ENCODE measurements at regions not wholly inside any gene's neighbourhood (a gene's known extent, or its start where the extent isn't known, plus 50 kb on each side); places are given as distances from the start of the nearest gene placed in this dataset.

GRCh38 chr1:228984107-228984506 is 248.8 kb downstream of the RHOU start:
- peaks cover under 1% of the 10 kb centered on the region for H3K27me3 ChIP-seq (ENCODE audit: control insufficient read depth, insufficient read depth, low read length)
- Mint-ChIP-seq H3K4me3 (no peak overlapping the region), H3K9me3 (no peaks in the 10 kb centered on the region), H3K36me3 (no peaks in the 10 kb centered on the region), H3K27me3 (ENCODE audit: low read depth in 2 of 2) (no peaks in the 10 kb centered on the region), H3K4me1 (peaks cover 0 to 3% of the 10 kb centered on the region in 2 donors), H3K27ac (no peak overlapping the region)
- 100% methylated on average over 1 of the region's 1 CpG for WGBS (ENCODE audit: insufficient coverage)
- no peaks in the 10 kb centered on the region for H3K36me3 ChIP-seq (ENCODE audit: control insufficient read depth, insufficient read depth, low read length)
- H3K4me3 ChIP-seq (ENCODE audit: low read length), result no peak overlapping the region
- H3K4me1 ChIP-seq (ENCODE audit: control insufficient read depth, insufficient read depth, low read length), result peaks cover 9% of the 10 kb centered on the region
- no peak for ATAC-seq
- no peak for TF ChIP-seq CTCF (IDR thresholded peaks at IDR 0.05)
- intact Hi-C loops (cut with micrococcal nuclease), result no loop called here
- no peaks in the 10 kb centered on the region for H3K9me3 ChIP-seq (ENCODE audit: control insufficient read depth, insufficient read depth, low read length)
- DNase-seq, result no peak
- no peak overlapping the region for H3K27ac ChIP-seq (ENCODE audit: low read length)

GRCh38 chr1:228984646-228985631 is 249.7 kb downstream of the RHOU start:
- H3K36me3 ChIP-seq (ENCODE audit: control insufficient read depth, insufficient read depth, low read length), result no peaks in the 10 kb centered on the region
- Mint-ChIP-seq H3K27ac (no peak overlapping the region), H3K4me3 (no peak overlapping the region), H3K9me3 (no peaks in the 10 kb centered on the region), H3K27me3 (ENCODE audit: low read depth in 2 of 2) (no peaks in the 10 kb centered on the region), H3K4me1 (peaks cover 2 to 12% of the 10 kb centered on the region in 2 donors), H3K36me3 (no peaks in the 10 kb centered on the region)
- H3K27me3 ChIP-seq (ENCODE audit: control insufficient read depth, insufficient read depth, low read length), result no peaks in the 10 kb centered on the region
- intact Hi-C loops (cut with micrococcal nuclease), result no loop called here
- H3K9me3 ChIP-seq (ENCODE audit: control insufficient read depth, insufficient read depth, low read length), result no peaks in the 10 kb centered on the region
- no peak overlapping the region for H3K4me3 ChIP-seq (ENCODE audit: low read length)
- no peak for ATAC-seq
- no peak for DNase-seq
- peaks cover 14% of the 10 kb centered on the region for H3K4me1 ChIP-seq (ENCODE audit: control insufficient read depth, insufficient read depth, low read length)
- WGBS (ENCODE audit: insufficient coverage), result 95% methylated on average over 7 of the region's 7 CpGs
- no peak for TF ChIP-seq CTCF (IDR thresholded peaks at IDR 0.05)
- no peak overlapping the region for H3K27ac ChIP-seq (ENCODE audit: low read length)

- DNase-seq, result no peak
- Histone ChIP-seq H3K9me3 (ENCODE audit: control insufficient read depth, insufficient read depth, low read length) (no peaks in the 10 kb centered on the region), H3K27me3 (ENCODE audit: control insufficient read depth, insufficient read depth, low read length) (no peaks in the 10 kb centered on the region), H3K4me1 (ENCODE audit: control insufficient read depth, insufficient read depth, low read length) (peaks cover 21% of the 10 kb centered on the region), H3K4me3 (ENCODE audit: low read length) (no peak overlapping the region), H3K36me3 (ENCODE audit: control insufficient read depth, insufficient read depth, low read length) (no peaks in the 10 kb centered on the region), H3K27ac (ENCODE audit: low read length) (no peak overlapping the region)
- H3K4me1 Mint-ChIP-seq, result peaks cover 9 to 17% of the 10 kb centered on the region in 2 donors
- intact Hi-C loops (cut with micrococcal nuclease), result no loop called here
- no peak for TF ChIP-seq CTCF (IDR thresholded peaks at IDR 0.05)
- H3K9me3 Mint-ChIP-seq, result no peaks in the 10 kb centered on the region
- WGBS (ENCODE audit: insufficient coverage), result 94% methylated on average over 2 of the region's 2 CpGs
- ATAC-seq, result no peak
- no peaks in the 10 kb centered on the region for H3K36me3 Mint-ChIP-seq
- no peak overlapping the region for H3K4me3 Mint-ChIP-seq
- H3K27ac Mint-ChIP-seq, result no peak overlapping the region
- H3K27me3 Mint-ChIP-seq (ENCODE audit: low read depth in 2 of 2), result no peaks in the 10 kb centered on the region
Measured at GRCh38 chr1:228985661-228986060, 250.4 kb downstream of the RHOU start.
